ENCODE measurements at regions not wholly inside any gene's neighbourhood (a gene's known extent, or its start where the extent isn't known, plus 50 kb on each side); places are given as distances from the start of the nearest gene placed in this dataset.
A peak's percentile ranks its signal among the peaks of the same experiment; 100 is the strongest.

GRCh38 chr20:50367739-50368375, 142.3 kb upstream of the PTPN1 start (continued):
- TF ChIP-seq TFE3 (CRISPR knock-in tag; IDR thresholded peaks at IDR 0.05) = no peak
- no peak for TF ChIP-seq E2F3 (CRISPR knock-in tag; IDR thresholded peaks at IDR 0.05)
- TF ChIP-seq NR1H2 (CRISPR knock-in tag; IDR thresholded peaks at IDR 0.05) = no peak
- TF ChIP-seq CHD2 (IDR thresholded peaks at IDR 0.05; ENCODE audit: low read depth, low read length) = no peak
- TF ChIP-seq KAT7 (CRISPR knock-in tag; IDR thresholded peaks at IDR 0.05; ENCODE audit: borderline replicate concordance) = no peak
- TF ChIP-seq FOS (IDR thresholded peaks at IDR 0.05; ENCODE audit: extremely low read depth, insufficient read length) = no peak

GRCh38 chr20:50368386-50368785, 141.8 kb upstream of the PTPN1 start:
- H4K20me1 ChIP-seq (replicated peaks; ENCODE audit: control insufficient read depth, insufficient read depth, low read length) = no peaks in the 10 kb centered on the region
- H3K4me1 ChIP-seq (replicated peaks in 1 of 2; ENCODE audit: control insufficient read depth in 2 of 2, insufficient read depth in 2 of 2, low read length in 2 of 2) = peaks cover 7 to 8% of the 10 kb centered on the region in 2 experiments
- H3K27me3 ChIP-seq (ENCODE audit: control insufficient read depth in 2 of 2, insufficient read depth in 2 of 2, low read length in 2 of 2) = no peaks in the 10 kb centered on the region
- BruUV-seq (replicated peaks) = no TSS peak
- H3K79me2 ChIP-seq (ENCODE audit: control insufficient read depth, insufficient read depth, low read length) = no peaks in the 10 kb centered on the region
- H3K27ac ChIP-seq (ENCODE audit: extremely low read depth, low read depth, low read length) = no peak overlapping the region
- no peaks in the 10 kb centered on the region for H3K9me3 ChIP-seq (replicated peaks; ENCODE audit: control insufficient read depth, insufficient read depth, low read depth, low read length)
- WGBS (ENCODE audit: insufficient coverage, low coverage, missing lambda C conversion rate) = 42% methylated on average over 1 of the region's 1 CpG
- no peak for FAIRE-seq
- no peaks in the 10 kb centered on the region for H3K9me1 ChIP-seq (ENCODE audit: control insufficient read depth, insufficient read depth, low read length)
- no peak overlapping the region for H3K4me3 ChIP-seq
- H2AFZ ChIP-seq (ENCODE audit: low read depth, low read length) = peak overlapping the region; percentile 50
- peak overlapping the region; percentile 47; the same call in 1 of the 2 replicates for H3K4me2 ChIP-seq (ENCODE audit: insufficient read depth, low read length)
- H3K36me3 ChIP-seq (ENCODE audit: control insufficient read depth, insufficient read depth, low read length) = no peaks in the 10 kb centered on the region
- no peak for ATAC-seq
- in situ Hi-C loops (cut with MboI) = no loop called here
- no peak for DNase-seq (ENCODE audit: extremely low read depth in 1 of 4, low spot score in 3 of 4)
- POLR2A ChIA-PET = interaction anchor here (0.8 to 2.0 kb wide), 3 partner anchors 11 to 180 kb away, joined by 3 to 5 read pairs (median 4); no protein-coding TSS in a partner anchor
- TF ChIP-seq CBX3 (IDR thresholded peaks at IDR 0.05; ENCODE audit: borderline replicate concordance in 1 of 2, low read length in 2 of 2) (no peak), ZNF696 (CRISPR knock-in tag; conservative IDR thresholded peaks at IDR 0.05) (no peak), KLF10 (CRISPR knock-in tag; IDR thresholded peaks at IDR 0.05) (no peak), ZKSCAN1 (IDR thresholded peaks at IDR 0.05; ENCODE audit: low read depth, low read length) (peak; percentile 87), RBM15 (IDR thresholded peaks at IDR 0.05; ENCODE audit: insufficient read depth, low read length) (no peak), ETS1 (conservative IDR thresholded peaks at IDR 0.05; ENCODE audit: control insufficient read depth, low read depth, low read length) (no peak), CAMTA2 (CRISPR knock-in tag; conservative IDR thresholded peaks at IDR 0.05) (no peak), ELF1 (tag; IDR thresholded peaks at IDR 0.05) (no peak)
- H3K9ac ChIP-seq (ENCODE audit: insufficient read depth in 1 of 2, low read depth in 2 of 2, low read length in 2 of 2) = no peak overlapping the region
- intact Hi-C loops (cut with micrococcal nuclease) = no loop called here
- CTCF ChIA-PET (ENCODE audit: low intra/inter-chr PET ratio) = no interaction called here

Data from K562 (cell line).